ENCODE measurements at regions not wholly inside any gene's neighbourhood (a gene's known extent, or its start where the extent isn't known, plus 50 kb on each side); places are given as distances from the start of the nearest gene placed in this dataset.

- TF ChIP-seq PHF8 (IDR thresholded peaks at IDR 0.05; ENCODE audit: borderline replicate concordance, low read depth) (no peak), CTCF (IDR thresholded peaks at IDR 0.05) (no peak), POLR2AphosphoS2 (conservative IDR thresholded peaks at IDR 0.05; ENCODE audit: low read length) (no peak), MAZ (IDR thresholded peaks at IDR 0.05; ENCODE audit: borderline replicate concordance, low read depth, low read length) (no peak), MYC (IDR thresholded peaks at IDR 0.05; ENCODE audit: borderline replicate concordance, low read length) (no peak)
Observed at GRCh38 chr13:111960152-111960772, 106.7 kb upstream of the SOX1 start.

All from A549 (cell line).